ENCODE measurements at regions not wholly inside any gene's neighbourhood (a gene's known extent, or its start where the extent isn't known, plus 50 kb on each side); places are given as distances from the start of the nearest gene placed in this dataset.

- no peaks in the 10 kb centered on the region for H3K4me1 ChIP-seq (replicated peaks in 1 of 4; ENCODE audit: control insufficient read depth in 3 of 4, insufficient read depth in 4 of 4, low read length in 3 of 4)
- no peak overlapping the region for H3K56ac ChIP-seq (replicated peaks; ENCODE audit: insufficient read length, low read depth, low read length)
- H4K91ac ChIP-seq (replicated peaks; ENCODE audit: insufficient read length, low read length), result no peak overlapping the region
- ChIA-PET POLR2A (ENCODE audit: partially characterized antibody) (no interaction called here), CTCF (ENCODE audit: partially characterized antibody) (interaction anchor here (0.9 kb wide), 1 partner anchor 8 kb away, joined by 3 read pairs; no protein-coding TSS in a partner anchor)
- H2BK5ac ChIP-seq (ENCODE audit: low read depth, low read length), result no peak overlapping the region
- no peaks in the 10 kb centered on the region for H3K79me1 ChIP-seq (ENCODE audit: low read depth, low read length)
- no peak overlapping the region for H3K18ac ChIP-seq (ENCODE audit: extremely low read depth, low read length)
- H4K20me1 ChIP-seq (replicated peaks in 1 of 2; ENCODE audit: control insufficient read depth in 1 of 2, insufficient read depth in 2 of 2, low read length in 2 of 2), result no peaks in the 10 kb centered on the region
- H3K4ac ChIP-seq (replicated peaks; ENCODE audit: insufficient read length, low read depth, low read length), result no peak overlapping the region
- no peak overlapping the region for H4K8ac ChIP-seq (ENCODE audit: extremely low read depth, insufficient read depth, low read length)
- no peak overlapping the region for H4K5ac ChIP-seq (ENCODE audit: insufficient read length, low read depth, low read length)
- DNase-seq (ENCODE audit: low read depth in 1 of 2, low spot score in 2 of 2) (no peak), FAIRE-seq (no peak)
- no peaks in the 10 kb centered on the region for H3K9me3 ChIP-seq (ENCODE audit: insufficient read depth in 2 of 2, low read depth in 1 of 2, low read length in 1 of 2)
- no peaks in the 10 kb centered on the region for H3K23me2 ChIP-seq (ENCODE audit: low read depth, low read length)
- H2BK15ac ChIP-seq (ENCODE audit: low read length), result no peak overlapping the region
- no peak overlapping the region for H3K4me2 ChIP-seq (ENCODE audit: insufficient read depth in 1 of 2, low read depth in 2 of 2, low read length in 2 of 2)
- H3K36me3 ChIP-seq (ENCODE audit: control insufficient read depth in 2 of 4, insufficient read depth in 4 of 4, low read length in 3 of 4), result no peaks in the 10 kb centered on the region
- no peak overlapping the region for H2AFZ ChIP-seq (ENCODE audit: low read length)
- H3K4me3 ChIP-seq (ENCODE audit: extremely low read depth in 1 of 4, insufficient read depth in 2 of 4, low read depth in 3 of 4, low read length in 4 of 4), result no peak overlapping the region
- no peak overlapping the region for H3K27ac ChIP-seq (ENCODE audit: low read depth, low read length)
- no peaks in the 10 kb centered on the region for H3K79me2 ChIP-seq (ENCODE audit: control insufficient read depth in 1 of 2, insufficient read depth in 2 of 2, low read length in 2 of 2)
- no peak overlapping the region for H2AK5ac ChIP-seq (ENCODE audit: low read depth, low read length)
- TF ChIP-seq HDAC6 (IDR thresholded peaks at IDR 0.05; ENCODE audit: low read depth, low read length) (no peak), CBX5 (IDR thresholded peaks at IDR 0.05; ENCODE audit: low read depth, low read length) (no peak), BACH1 (IDR thresholded peaks at IDR 0.05; ENCODE audit: low read length) (no peak), CTBP2 (IDR thresholded peaks at IDR 0.05; ENCODE audit: borderline replicate concordance, insufficient read depth, insufficient read length, low read length) (no peak), SAP30 (IDR thresholded peaks at IDR 0.05; ENCODE audit: insufficient read depth, insufficient replicate concordance, low read length) (no peak)
- WGBS, 2 experiments (ENCODE audit: extremely low coverage in 1 of 2, insufficient coverage in 1 of 2, insufficient read length in 1 of 2, insufficient replicate concordance in 2 of 2, low coverage in 1 of 2, low lambda C conversion rate in 2 of 2, missing lambda C conversion rate in 1 of 2), result 91% methylated on average over 4 of the region's 4 CpGs; no CpG with 5 or more reads in 1 of the 2 experiments
- H3K9ac ChIP-seq (replicated peaks in 1 of 4; ENCODE audit: extremely low read depth in 1 of 4, low read depth in 3 of 4, low read length in 3 of 4), result no peak overlapping the region
- H3K27me3 ChIP-seq (replicated peaks in 1 of 4; ENCODE audit: control insufficient read depth in 3 of 4, extremely low read depth in 1 of 4, insufficient read depth in 3 of 4, low read length in 3 of 4), result no peaks in the 10 kb centered on the region
- H3K23ac ChIP-seq (ENCODE audit: insufficient read length), result no peak overlapping the region
- H2BK12ac ChIP-seq (ENCODE audit: low read depth, low read length), result no peak overlapping the region
- H2BK20ac ChIP-seq (ENCODE audit: low read length), result no peak overlapping the region
- no peak overlapping the region for H2BK120ac ChIP-seq (replicated peaks; ENCODE audit: low read depth, low read length)
- H3K14ac ChIP-seq (ENCODE audit: insufficient read length), result no peak overlapping the region
These were observed 57.1 kb upstream of the NCOA3 start for GRCh38 chr20:47444584-47444983.
